K562 (cell line): ENCODE measurements at regions not wholly inside any gene's neighbourhood (a gene's known extent, or its start where the extent isn't known, plus 50 kb on each side); places are given as distances from the start of the nearest gene placed in this dataset.

Experiments
- CEBPG ChIP-seq, 3 experiments: fragments of 200-800 bp in 1 of 3; sonication (Bioruptor generic) in 1 of 3; sonication (generic) in 1 of 3; formaldehyde crosslinking in 1 of 3; IDR thresholded peaks in 2 of 3; conservative IDR thresholded peaks in 1 of 3; 2 replicates each; pipeline versions ENCODE4 v1.6.1 to v1.8.0; 2016 to 2022; ENCODE audit warnings: missing compliant biosample characterization in 2 of 3, missing genetic modification characterization in 2 of 3, mild to moderate bottlenecking in 1 of 3, missing genetic modification reagents in 1 of 3
- EHMT2 ChIP-seq: fragments of 450-650 bp; IDR thresholded peaks from 2 replicates; pipeline ENCODE4 v1.6.1; 2018; ENCODE audit warnings: antibody characterized with exemption
- ELF1 ChIP-seq: fragments of 200-800 bp; sonication (Bioruptor generic); IDR thresholded peaks from 2 replicates; pipeline ENCODE4 v1.6.1; 2016; ENCODE audit warnings: missing genetic modification characterization, missing compliant biosample characterization
- EZH2 ChIP-seq: IDR thresholded peaks from 2 replicates; pipeline ENCODE4 v1.6.1; 2012; ENCODE audit warnings: low read depth, mild to moderate bottlenecking, inconsistent platforms, low read length, borderline replicate concordance
- FOSL1 ChIP-seq: fragments of 200-800 bp; sonication (Bioruptor generic); conservative IDR thresholded peaks from 2 replicates; pipeline ENCODE4 v1.6.1; 2016; ENCODE audit warnings: missing genetic modification characterization, missing compliant biosample characterization
- MCM2 ChIP-seq: fragments of 450-650 bp; IDR thresholded peaks from 2 replicates; pipeline ENCODE4 v1.6.1; 2017; ENCODE audit warnings: low read depth, mild to moderate bottlenecking
- MYC ChIP-seq, 2 experiments: fragments of 250-450 bp in 1 of 2; sonication (Bioruptor Pico) in 1 of 2; IDR thresholded peaks; 2 replicates each; pipeline versions ENCODE4 v1.5.1 to v1.6.1; 2012 to 2021; ENCODE audit warnings: low read depth in 2 of 2, borderline replicate concordance in 1 of 2, improper control_type of control experiment in 1 of 2, low read length in 1 of 2, mild to moderate bottlenecking in 1 of 2, moderate library complexity in 1 of 2
- NR4A1 ChIP-seq, 2 experiments: fragments of 250-450 bp in 1 of 2; fragments of 450-650 bp in 1 of 2; sonication (Bioruptor Pico) in 1 of 2; IDR thresholded peaks; 2 replicates each; pipeline versions ENCODE4 v1.4.0 to v1.6.1; 2016 to 2020; ENCODE audit warnings: mild to moderate bottlenecking in 2 of 2, missing compliant biosample characterization in 1 of 2, missing genetic modification characterization in 1 of 2, moderate library complexity in 1 of 2
- OTX1 ChIP-seq: fragments of 450-650 bp; formaldehyde crosslinking; IDR thresholded peaks from 2 replicates; pipeline ENCODE4 v1.4.0; 2022; ENCODE audit warnings: mild to moderate bottlenecking
- PURB ChIP-seq: sonication (generic); formaldehyde crosslinking; IDR thresholded peaks from 2 replicates; pipeline ENCODE4 v1.9.0; 2021; ENCODE audit warnings: low read depth, mild to moderate bottlenecking, missing genetic modification reagents
- SETDB1 ChIP-seq: IDR thresholded peaks from one replicate; pipeline ENCODE4 v1.6.1; 2012; ENCODE audit warnings: low read length, control low read depth, inconsistent platforms
- SRSF1 ChIP-seq: fragments of 200-400 bp; formaldehyde crosslinking; IDR thresholded peaks from 2 replicates; pipeline ENCODE4 v1.6.1; 2017; ENCODE audit warnings: mild to moderate bottlenecking, low read depth, low read length, moderate library complexity
- TRIM24 ChIP-seq, 2 experiments: fragments of 450-650 bp; IDR thresholded peaks; 2 replicates each; pipeline ENCODE4 v1.6.1; 2016
- ZBED1 ChIP-seq: IDR thresholded peaks from 2 replicates; pipeline ENCODE4 v1.6.1; 2014
- ZFX ChIP-seq: sonication (generic); formaldehyde crosslinking; IDR thresholded peaks from 2 replicates; pipeline ENCODE4 v1.8.0; 2022; ENCODE audit warnings: mild to moderate bottlenecking, missing genetic modification reagents, moderate library complexity
- ZKSCAN8 ChIP-seq: fragments of 200-800 bp; sonication (Bioruptor generic); IDR thresholded peaks from 2 replicates; pipeline ENCODE4 v1.6.1; 2016; ENCODE audit warnings: missing genetic modification characterization, missing compliant biosample characterization
- ZNF232 ChIP-seq: sonication (generic); formaldehyde crosslinking; IDR thresholded peaks from 2 replicates; pipeline ENCODE4 v1.8.0; 2022; ENCODE audit warnings: mild to moderate bottlenecking, missing genetic modification reagents
- ZNF551 ChIP-seq: fragments of 250-450 bp; sonication (Bioruptor Pico); IDR thresholded peaks from 2 replicates; pipeline ENCODE4 v1.5.0; 2021; ENCODE audit warnings: mild to moderate bottlenecking, moderate library complexity
- ZNF589 ChIP-seq: fragments of 200-800 bp; sonication (Bioruptor generic); IDR thresholded peaks from 2 replicates; pipeline ENCODE4 v1.6.1; 2016; ENCODE audit warnings: low read depth, missing genetic modification characterization, missing compliant biosample characterization
- ZNF79 ChIP-seq: fragments of 250-450 bp; sonication (Bioruptor Pico); IDR thresholded peaks from 2 replicates; pipeline ENCODE4 v1.4.0; 2020; ENCODE audit warnings: low read depth, mild to moderate bottlenecking, moderate library complexity
- TF ChIP-seq, protein P1 (sequence below): fragments of 250-450 bp; sonication (Bioruptor Pico); IDR thresholded peaks from 2 replicates; pipeline ENCODE4 v1.8.0; 2021; ENCODE audit warnings: moderate library complexity, mild to moderate bottlenecking, inconsistent platforms
- TF ChIP-seq, protein P2 (sequence below): sonication (generic); formaldehyde crosslinking; IDR thresholded peaks from 2 replicates; pipeline ENCODE4 v1.8.0; 2023; ENCODE audit warnings: mild to moderate bottlenecking, missing genetic modification reagents
- TF ChIP-seq, protein P3 (sequence below): fragments of 450-650 bp; formaldehyde crosslinking; IDR thresholded peaks from 2 replicates; pipeline ENCODE4 v1.4.0; 2022; ENCODE audit warnings: missing genetic modification characterization
- TF ChIP-seq, protein P4 (sequence below): fragments of 250-450 bp; sonication (Bioruptor Pico); IDR thresholded peaks from 2 replicates; pipeline ENCODE4 v1.8.0; 2021; ENCODE audit warnings: mild to moderate bottlenecking, moderate library complexity

DNA sequence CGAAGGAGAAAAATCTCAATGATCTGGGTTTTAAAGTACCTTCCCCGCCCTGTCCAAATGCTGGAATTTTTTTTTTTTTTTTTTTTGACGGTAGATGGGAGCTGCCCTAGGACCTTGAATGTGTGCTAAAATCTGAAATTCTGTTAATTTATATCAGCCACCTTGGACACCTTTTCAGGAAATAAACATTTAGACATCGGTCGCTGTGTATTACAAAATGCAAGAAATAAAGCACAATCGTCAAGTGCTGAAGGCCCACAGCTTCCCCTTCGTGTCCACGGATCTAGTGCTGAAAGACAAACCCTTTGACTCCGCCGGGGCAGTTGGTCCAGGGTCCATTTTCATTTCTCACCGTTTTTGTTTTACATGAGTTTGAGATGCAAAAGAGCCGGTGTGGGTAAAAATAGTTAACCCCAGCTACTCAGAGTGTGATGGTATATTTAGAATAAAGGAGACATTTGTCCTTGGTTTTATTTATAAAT, 90.2 kb upstream of the CHD2 start (continued):
- TF ChIP-seq, protein P1, sequence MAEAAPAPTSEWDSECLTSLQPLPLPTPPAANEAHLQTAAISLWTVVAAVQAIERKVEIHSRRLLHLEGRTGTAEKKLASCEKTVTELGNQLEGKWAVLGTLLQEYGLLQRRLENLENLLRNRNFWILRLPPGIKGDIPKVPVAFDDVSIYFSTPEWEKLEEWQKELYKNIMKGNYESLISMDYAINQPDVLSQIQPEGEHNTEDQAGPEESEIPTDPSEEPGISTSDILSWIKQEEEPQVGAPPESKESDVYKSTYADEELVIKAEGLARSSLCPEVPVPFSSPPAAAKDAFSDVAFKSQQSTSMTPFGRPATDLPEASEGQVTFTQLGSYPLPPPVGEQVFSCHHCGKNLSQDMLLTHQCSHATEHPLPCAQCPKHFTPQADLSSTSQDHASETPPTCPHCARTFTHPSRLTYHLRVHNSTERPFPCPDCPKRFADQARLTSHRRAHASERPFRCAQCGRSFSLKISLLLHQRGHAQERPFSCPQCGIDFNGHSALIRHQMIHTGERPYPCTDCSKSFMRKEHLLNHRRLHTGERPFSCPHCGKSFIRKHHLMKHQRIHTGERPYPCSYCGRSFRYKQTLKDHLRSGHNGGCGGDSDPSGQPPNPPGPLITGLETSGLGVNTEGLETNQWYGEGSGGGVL (CRISPR knock-in tag) = no peak
- TF ChIP-seq ZNF79 (CRISPR knock-in tag) (no peak), EHMT2 (peak; percentile 69; the same call in 1 of the 2 replicates), MCM2 (no peak), ZNF589 (peak; percentile 18; the same call in 1 of the 2 replicates), FOSL1 (tag) (no peak), MYC (IDR thresholded peaks at IDR 0.05; ENCODE audit: low read depth, low read length) (no peak), MYC (CRISPR knock-in tag; IDR thresholded peaks at IDR 0.05; ENCODE audit: borderline replicate concordance, low read depth) (no peak), CEBPG (CRISPR knock-in tag; IDR thresholded peaks at IDR 0.05) (no peak), CEBPG (tag; conservative IDR thresholded peaks at IDR 0.05 in 1 of 2, IDR thresholded peaks at IDR 0.05 in 1 of 2) (no peak), ZNF232 (CRISPR knock-in tag) (no peak), ZKSCAN8 (CRISPR knock-in tag) (0 out of 2 replicates have a peak, but pooled peaks have one; percentile 55), OTX1 (CRISPR knock-in tag) (no peak), EZH2 (no peak), ZNF551 (CRISPR knock-in tag) (no peak), ZFX (CRISPR knock-in tag) (no peak), NR4A1 (CRISPR knock-in tag; IDR thresholded peaks at IDR 0.05) (no peak), NR4A1 (tag; IDR thresholded peaks at IDR 0.05) (no peak), ELF1 (tag) (no peak), TRIM24 (IDR thresholded peaks at IDR 0.05) (0 out of 4 replicates have a peak, but pooled peaks of 1 of the 2 experiments have one; percentile 3), SRSF1 (no peak), ZBED1 (no peak), SETDB1 (no peak), PURB (CRISPR knock-in tag) (no peak)
- TF ChIP-seq, protein P2, sequence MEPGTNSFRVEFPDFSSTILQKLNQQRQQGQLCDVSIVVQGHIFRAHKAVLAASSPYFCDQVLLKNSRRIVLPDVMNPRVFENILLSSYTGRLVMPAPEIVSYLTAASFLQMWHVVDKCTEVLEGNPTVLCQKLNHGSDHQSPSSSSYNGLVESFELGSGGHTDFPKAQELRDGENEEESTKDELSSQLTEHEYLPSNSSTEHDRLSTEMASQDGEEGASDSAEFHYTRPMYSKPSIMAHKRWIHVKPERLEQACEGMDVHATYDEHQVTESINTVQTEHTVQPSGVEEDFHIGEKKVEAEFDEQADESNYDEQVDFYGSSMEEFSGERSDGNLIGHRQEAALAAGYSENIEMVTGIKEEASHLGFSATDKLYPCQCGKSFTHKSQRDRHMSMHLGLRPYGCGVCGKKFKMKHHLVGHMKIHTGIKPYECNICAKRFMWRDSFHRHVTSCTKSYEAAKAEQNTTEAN (CRISPR knock-in tag) = no peak
- TF ChIP-seq, protein P3, sequence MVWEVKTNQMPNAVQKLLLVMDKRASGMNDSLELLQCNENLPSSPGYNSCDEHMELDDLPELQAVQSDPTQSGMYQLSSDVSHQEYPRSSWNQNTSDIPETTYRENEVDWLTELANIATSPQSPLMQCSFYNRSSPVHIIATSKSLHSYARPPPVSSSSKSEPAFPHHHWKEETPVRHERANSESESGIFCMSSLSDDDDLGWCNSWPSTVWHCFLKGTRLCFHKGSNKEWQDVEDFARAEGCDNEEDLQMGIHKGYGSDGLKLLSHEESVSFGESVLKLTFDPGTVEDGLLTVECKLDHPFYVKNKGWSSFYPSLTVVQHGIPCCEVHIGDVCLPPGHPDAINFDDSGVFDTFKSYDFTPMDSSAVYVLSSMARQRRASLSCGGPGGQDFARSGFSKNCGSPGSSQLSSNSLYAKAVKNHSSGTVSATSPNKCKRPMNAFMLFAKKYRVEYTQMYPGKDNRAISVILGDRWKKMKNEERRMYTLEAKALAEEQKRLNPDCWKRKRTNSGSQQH (CRISPR knock-in tag) = no peak; the same call in 1 of the 2 replicates
- TF ChIP-seq, protein P4, sequence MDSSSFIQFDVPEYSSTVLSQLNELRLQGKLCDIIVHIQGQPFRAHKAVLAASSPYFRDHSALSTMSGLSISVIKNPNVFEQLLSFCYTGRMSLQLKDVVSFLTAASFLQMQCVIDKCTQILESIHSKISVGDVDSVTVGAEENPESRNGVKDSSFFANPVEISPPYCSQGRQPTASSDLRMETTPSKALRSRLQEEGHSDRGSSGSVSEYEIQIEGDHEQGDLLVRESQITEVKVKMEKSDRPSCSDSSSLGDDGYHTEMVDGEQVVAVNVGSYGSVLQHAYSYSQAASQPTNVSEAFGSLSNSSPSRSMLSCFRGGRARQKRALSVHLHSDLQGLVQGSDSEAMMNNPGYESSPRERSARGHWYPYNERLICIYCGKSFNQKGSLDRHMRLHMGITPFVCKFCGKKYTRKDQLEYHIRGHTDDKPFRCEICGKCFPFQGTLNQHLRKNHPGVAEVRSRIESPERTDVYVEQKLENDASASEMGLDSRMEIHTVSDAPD = no peak
